Neural cell (in vitro differentiated cells): ENCODE measurements at regions not wholly inside any gene's neighbourhood (a gene's known extent, or its start where the extent isn't known, plus 50 kb on each side); places are given as distances from the start of the nearest gene placed in this dataset.

Source experiments
- H2AFZ ChIP-seq: fragments of 200-600, 300-800 bp; sonication (generic), shearing (Covaris generic); 2 replicates; pipeline ENCODE4 v1.6.0; 2014; ENCODE audit warnings: low read depth, mild to moderate bottlenecking, antibody characterized with exemption, low read length, moderate library complexity
- H3F3A ChIP-seq: fragments of 200-600 bp; shearing (Covaris generic); 2 replicates; pipeline ENCODE4 v1.6.1; 2016; ENCODE audit warnings: mild to moderate bottlenecking, moderate library complexity, mixed read lengths, antibody characterized with exemption, low read length; ENCODE audit not compliant: insufficient read depth, poor library complexity, severe bottlenecking
- H3K27ac ChIP-seq: fragments of 200-600, 300-800 bp; sonication (generic), shearing (Covaris generic); 2 replicates; pipeline ENCODE4 v1.5.1; 2014; ENCODE audit warnings: mild to moderate bottlenecking, low read length, moderate library complexity
- H3K27me3 ChIP-seq: fragments of 300-800, 200-600 bp; sonication (generic), shearing (Covaris generic); 2 replicates; pipeline ENCODE4 v1.6.0; 2014; ENCODE audit warnings: mild to moderate bottlenecking, low read depth, low read length, moderate library complexity; ENCODE audit not compliant: insufficient read depth
- H3K36me3 ChIP-seq: fragments of 300-800, 200-600 bp; sonication (generic), shearing (Covaris generic); 2 replicates; pipeline ENCODE4 v1.5.1; 2014; ENCODE audit warnings: mild to moderate bottlenecking, antibody characterized with exemption, low read length, moderate library complexity; ENCODE audit not compliant: insufficient read depth
- H3K4me2 ChIP-seq: fragments of 300-800, 200-600 bp; sonication (generic), shearing (Covaris generic); 2 replicates; pipeline ENCODE4 v1.6.0; 2014; ENCODE audit warnings: mild to moderate bottlenecking, low read length
- H3K4me3 ChIP-seq: fragments of 300-800, 200-600 bp; sonication (generic), shearing (Covaris generic); 2 replicates; pipeline ENCODE4 v1.5.1; 2014; ENCODE audit warnings: mild to moderate bottlenecking, low read length, moderate library complexity
- H3K79me2 ChIP-seq: fragments of 200-600 bp; shearing (Covaris generic); replicated peaks from 2 replicates; pipeline ENCODE4 v1.6.0; 2014; ENCODE audit warnings: mild to moderate bottlenecking, low read length, moderate library complexity; ENCODE audit not compliant: insufficient read depth
- H3K9ac ChIP-seq: fragments of 300-800, 200-600 bp; sonication (generic), shearing (Covaris generic); 2 replicates; pipeline ENCODE4 v1.6.1; 2016; ENCODE audit warnings: mild to moderate bottlenecking, low read length, mixed read lengths
- H3K9me2 ChIP-seq: fragments of 200-600 bp; shearing (Covaris generic); 2 replicates; pipeline ENCODE4 v1.6.1; 2016; ENCODE audit warnings: mild to moderate bottlenecking, low read length, mixed read lengths; ENCODE audit not compliant: insufficient read depth
- H3K9me3 ChIP-seq: fragments of 200-600, 300-800 bp; sonication (generic), shearing (Covaris generic); 2 replicates; pipeline ENCODE4 v1.6.1; 2016; ENCODE audit warnings: mild to moderate bottlenecking, mixed run types, low read length, moderate library complexity, mixed read lengths
- H4K20me1 ChIP-seq: fragments of 200-600 bp; shearing (Covaris generic); 2 replicates; pipeline ENCODE4 v1.6.1; 2016; ENCODE audit warnings: mild to moderate bottlenecking, mixed run types; ENCODE audit not compliant: insufficient read depth
- CTCF ChIP-seq: fragments of 450-650 bp; IDR thresholded peaks from 2 replicates; pipeline ENCODE4 v1.5.1; 2014; ENCODE audit warnings: antibody characterized with exemption, mild to moderate bottlenecking, moderate library complexity; ENCODE audit not compliant: poor library complexity, severe bottlenecking
- EP300 ChIP-seq: fragments of 450-650 bp; conservative IDR thresholded peaks from 2 replicates; pipeline ENCODE4 v1.6.1; 2014; ENCODE audit warnings: antibody characterized with exemption, mild to moderate bottlenecking, moderate library complexity; ENCODE audit not compliant: poor library complexity, severe bottlenecking
- EZH2 ChIP-seq: fragments of 200-600, 300-800 bp; shearing (Covaris generic), sonication (generic); IDR thresholded peaks from 2 replicates; pipeline ENCODE4 v1.6.1; 2014; ENCODE audit warnings: antibody characterized with exemption, low read length, borderline replicate concordance, mild to moderate bottlenecking; ENCODE audit not compliant: insufficient read depth, poor library complexity, severe bottlenecking
- MXI1 ChIP-seq: fragments of 450-650 bp; conservative IDR thresholded peaks from 2 replicates; pipeline ENCODE4 v1.6.1; 2014; ENCODE audit warnings: antibody characterized with exemption, mild to moderate bottlenecking; ENCODE audit not compliant: poor library complexity, severe bottlenecking
- POLR2AphosphoS5 ChIP-seq: IDR thresholded peaks from 2 replicates; pipeline ENCODE4 v1.6.1; 2012
- RAD21 ChIP-seq: fragments of 450-650 bp; conservative IDR thresholded peaks from 2 replicates; pipeline ENCODE4 v1.6.1; 2014; ENCODE audit warnings: antibody characterized with exemption, mild to moderate bottlenecking, moderate library complexity
- REST ChIP-seq: IDR thresholded peaks from 2 replicates; pipeline ENCODE4 v1.6.1; 2012; ENCODE audit warnings: borderline replicate concordance
- SMC3 ChIP-seq: fragments of 450-650 bp; conservative IDR thresholded peaks from 2 replicates; pipeline ENCODE4 v1.6.1; 2014; ENCODE audit warnings: antibody characterized with exemption, mild to moderate bottlenecking, moderate library complexity; ENCODE audit not compliant: poor library complexity
- TAF1 ChIP-seq: IDR thresholded peaks from 2 replicates; pipeline ENCODE4 v1.6.1; 2012; ENCODE audit warnings: low read depth

GRCh38 chr4:33262824-33263223 is 2542.7 kb downstream of the PCDH7 start:
- no peaks in the 10 kb centered on the region for H3K27me3 ChIP-seq
- no peaks in the 10 kb centered on the region for H3K9me3 ChIP-seq
- H3K9me2 ChIP-seq: no peaks in the 10 kb centered on the region
- H3K4me3 ChIP-seq: no peak overlapping the region
- H2AFZ ChIP-seq: no peak overlapping the region
- H3F3A ChIP-seq: no peaks in the 10 kb centered on the region
- TF ChIP-seq TAF1 (no peak), EP300 (no peak), MXI1 (no peak), POLR2AphosphoS5 (no peak), RAD21 (no peak), CTCF (no peak), SMC3 (no peak)
- H3K9ac ChIP-seq: no peak overlapping the region
- no peaks in the 10 kb centered on the region for H3K36me3 ChIP-seq
- no peaks in the 10 kb centered on the region for H4K20me1 ChIP-seq
- no peak overlapping the region for H3K27ac ChIP-seq
- H3K4me2 ChIP-seq: no peak overlapping the region
- H3K79me2 ChIP-seq: no peaks in the 10 kb centered on the region

GRCh38 chr4:33268776-33269175 is 2548.6 kb downstream of the PCDH7 start:
- Histone ChIP-seq H4K20me1 (no peaks in the 10 kb centered on the region), H3K36me3 (no peaks in the 10 kb centered on the region), H3K27ac (no peak overlapping the region), H3F3A (no peaks in the 10 kb centered on the region), H3K4me3 (no peak overlapping the region), H3K4me2 (no peak overlapping the region), H3K9ac (no peak overlapping the region), H3K9me2 (no peaks in the 10 kb centered on the region), H3K79me2 (no peaks in the 10 kb centered on the region), H3K27me3 (no peaks in the 10 kb centered on the region), H3K9me3 (no peaks in the 10 kb centered on the region), H2AFZ (no peak overlapping the region)
- no peak for TF ChIP-seq MXI1
- TF ChIP-seq REST: no peak
- no peak for TF ChIP-seq SMC3
- TF ChIP-seq POLR2AphosphoS5: no peak
- no peak for TF ChIP-seq EP300
- no peak for TF ChIP-seq RAD21
- TF ChIP-seq TAF1: no peak
- no peak for TF ChIP-seq CTCF
- no peak for TF ChIP-seq EZH2
